HCT116 (cell line): ENCODE measurements at regions not wholly inside any gene's neighbourhood (a gene's known extent, or its start where the extent isn't known, plus 50 kb on each side); places are given as distances from the start of the nearest gene placed in this dataset.
"Not testable (repeated sequence)": the region's sequence is repeated elsewhere in the genome, so short reads cannot be mapped to it uniquely, and the experiment has no call there.

Experiments used
- ATAC-seq: fragments of 200-7000 bp; cut with Tn5 transposase; 2 replicates; pipeline ENCODE4 v1.9.1; 2020; ENCODE audit warnings: mild to moderate bottlenecking, moderate library complexity
- BruUV-seq: library from RNA; stranded (reverse); fragments of 400-500 nt; replicated peaks from 2 replicates; lab custom pipeline; 2021; lab: Mats Ljungman, UMichigan
- CTCF ChIA-PET: fragments of 300-600 bp; sonication (Branson Sonifier 250); formaldehyde crosslinking; loops from one replicate; lab custom pipeline; 2021; ENCODE audit warnings: antibody characterized with exemption; lab: Charles Lee
- POLR2A ChIA-PET: fragments of 300-600, 350-600 bp; sonication (Branson Sonifier 250); formaldehyde crosslinking; loops from one replicate; lab custom pipeline; 2021; ENCODE audit warnings: antibody characterized with exemption; lab: Charles Lee
- RAD21 ChIA-PET, 2 experiments: fragments of 300-600 bp; sonication (Branson Sonifier 250); formaldehyde crosslinking; loops; one replicate each; lab custom pipeline; 2023; ENCODE audit warnings: low total read pairs in 2 of 2; ENCODE audit not compliant: uncharacterized antibody in 2 of 2, unreplicated experiment in 2 of 2, low non-redundant PET in 1 of 2; lab: Charles Lee
- DNase-seq: peaks from one replicate; pipeline ENCODE4 v3.0.0-alpha.2; 2010; ENCODE audit warnings: low read depth, low spot score
- H2AFZ ChIP-seq: fragments of 200-600 bp; shearing (Covaris generic), sonication (generic); 2 replicates; pipeline ENCODE4 v1.6.1; 2017; ENCODE audit warnings: low read depth, mixed run types, mixed read lengths, antibody characterized with exemption, low read length; ENCODE audit not compliant: poor library complexity, severe bottlenecking
- H3K27ac ChIP-seq: 2 replicates; pipeline ENCODE4 v1.5.1; 2012; ENCODE audit warnings: low read depth, low read length
- H3K27me3 ChIP-seq: fragments of 200-600 bp; sonication (generic); 2 replicates; pipeline ENCODE4 v1.6.1; 2016; ENCODE audit warnings: mixed run types, low read length, mixed read lengths; ENCODE audit not compliant: insufficient read depth
- H3K36me3 ChIP-seq, 2 experiments: fragments of 200-500 bp in 1 of 2; fragments of 200-600 bp in 1 of 2; sonication (Bioruptor generic) in 1 of 2; sonication (generic) in 1 of 2; 2 replicates each; pipeline versions ENCODE4 v1.5.1 to v1.6.1; 2014 to 2016; ENCODE audit warnings: low read length in 2 of 2, inconsistent platforms in 1 of 2, mixed read lengths in 1 of 2, mixed run types in 1 of 2; ENCODE audit not compliant: insufficient read depth in 2 of 2, control insufficient read depth in 1 of 2
- H3K4me1 ChIP-seq, 2 experiments: fragments of 200-600 bp in 1 of 2; sonication (generic) in 1 of 2; 2 replicates each; pipeline versions ENCODE4 v1.5.1 to v1.6.1; 2012 to 2017; ENCODE audit warnings: low read length in 2 of 2, inconsistent platforms in 1 of 2, mild to moderate bottlenecking in 1 of 2, mixed read lengths in 1 of 2, mixed run types in 1 of 2, moderate library complexity in 1 of 2; ENCODE audit not compliant: insufficient read depth in 2 of 2, control insufficient read depth in 1 of 2
- H3K4me2 ChIP-seq: fragments of 200-600 bp; sonication (generic); 2 replicates; pipeline ENCODE4 v1.6.1; 2017; ENCODE audit warnings: mixed run types, low read length, mixed read lengths
- H3K4me3 ChIP-seq, 2 experiments: fragments of 200-600 bp in 1 of 2; sonication (generic) in 1 of 2; replicated peaks in 1 of 2; 2 replicates each; pipeline ENCODE4 v1.5.1; 2011 to 2016; ENCODE audit warnings: low read length in 2 of 2, control low read depth in 1 of 2, low read depth in 1 of 2, mild to moderate bottlenecking in 1 of 2, mixed read lengths in 1 of 2, mixed run types in 1 of 2
- H3K79me2 ChIP-seq: fragments of 200-600 bp; sonication (generic); 2 replicates; pipeline ENCODE4 v1.6.1; 2017; ENCODE audit warnings: mild to moderate bottlenecking, mixed run types, low read length, moderate library complexity, mixed read lengths; ENCODE audit not compliant: insufficient read depth
- H3K9ac ChIP-seq: fragments of 200-600 bp; sonication (generic); 2 replicates; pipeline ENCODE4 v1.6.1; 2016; ENCODE audit warnings: low read length, mixed read lengths
- H3K9me2 ChIP-seq: fragments of 200-600 bp; sonication (generic), shearing (Covaris generic); 2 replicates; pipeline ENCODE4 v1.6.1; 2017; ENCODE audit warnings: mixed run types, mild to moderate bottlenecking, moderate library complexity; ENCODE audit not compliant: insufficient read depth
- H3K9me3 ChIP-seq, 2 experiments: fragments of 200-500 bp in 1 of 2; fragments of 200-600 bp in 1 of 2; sonication (Bioruptor generic) in 1 of 2; sonication (generic) in 1 of 2; 2 replicates each; pipeline ENCODE4 v1.6.1; 2014 to 2017; ENCODE audit warnings: low read length in 2 of 2, mixed read lengths in 2 of 2, inconsistent platforms in 1 of 2, low read depth in 1 of 2, mild to moderate bottlenecking in 1 of 2, mixed run types in 1 of 2, moderate library complexity in 1 of 2; ENCODE audit not compliant: control insufficient read depth in 1 of 2, insufficient read depth in 1 of 2
- H4K20me1 ChIP-seq: fragments of 200-600 bp; sonication (generic), shearing (Covaris generic); 2 replicates; pipeline ENCODE4 v1.6.1; 2017; ENCODE audit warnings: mixed run types, mild to moderate bottlenecking, moderate library complexity; ENCODE audit not compliant: insufficient read depth
- intact Hi-C: fragments of 100-400 bp; cut with micrococcal nuclease; formaldehyde crosslinking; loops from 2 replicates; pipeline ENCODE4 v1.10.0; 2022

DNA sequence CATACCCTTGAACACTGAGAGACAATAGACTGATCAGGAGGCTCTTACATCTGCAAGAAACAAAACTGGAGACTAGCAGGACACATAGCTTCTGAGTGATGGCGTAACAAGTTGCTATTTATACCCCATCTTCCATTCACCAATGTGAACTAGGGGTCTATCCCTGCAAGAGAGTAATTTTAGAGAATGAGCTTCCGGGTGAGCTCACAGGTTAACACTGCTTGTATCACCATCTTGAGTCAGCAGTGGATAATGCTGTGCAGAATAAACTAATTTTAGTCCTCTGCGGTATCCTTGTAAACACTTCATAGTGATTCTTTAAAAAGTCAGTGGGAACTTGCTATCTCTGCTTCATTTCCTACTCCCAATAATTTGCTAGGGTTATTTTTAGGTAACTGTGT is 55.0 kb upstream of the CCN1 start:
- H3K9ac ChIP-seq, H3K4me2 ChIP-seq, H3K27ac ChIP-seq, POLR2A ChIA-PET, H3K79me2 ChIP-seq, H3K4me3 ChIP-seq, H3K9me3 ChIP-seq, H3K36me3 ChIP-seq, intact Hi-C loops, BruUV-seq, H3K27me3 ChIP-seq, H4K20me1 ChIP-seq, CTCF ChIA-PET, RAD21 ChIA-PET, H3K9me2 ChIP-seq, ATAC-seq, DNase-seq, H2AFZ ChIP-seq: not testable (repeated sequence)
- peaks cover 2 to 11% of the 10 kb centered on the region in 2 experiments; a peak in 2 of 4 replicates for H3K4me1 ChIP-seq

DNA sequence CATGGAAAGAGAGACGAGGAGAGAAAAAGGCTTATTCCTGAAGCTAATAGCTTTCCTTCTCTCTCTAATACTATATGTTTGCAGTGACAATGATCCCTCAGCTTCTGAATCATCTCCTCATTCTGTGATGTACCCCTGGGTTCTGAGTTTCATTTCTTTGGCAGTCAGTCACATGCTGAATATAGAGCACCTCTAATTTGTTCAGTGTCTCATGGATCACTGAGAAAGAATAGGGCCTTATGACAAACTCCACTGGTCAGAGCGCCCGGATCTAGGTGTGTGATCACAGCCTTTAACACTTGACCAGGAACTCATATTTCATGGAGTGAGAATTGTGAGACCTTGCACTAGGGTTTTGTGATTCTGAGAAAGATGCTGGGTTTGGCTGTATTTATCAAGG is 54.3 kb upstream of the CCN1 start:
- H3K9me3 ChIP-seq, intact Hi-C loops, H3K36me3 ChIP-seq, CTCF ChIA-PET, H3K79me2 ChIP-seq, H3K9me2 ChIP-seq, RAD21 ChIA-PET, BruUV-seq, H3K27ac ChIP-seq, H2AFZ ChIP-seq, H3K4me2 ChIP-seq, H4K20me1 ChIP-seq, H3K9ac ChIP-seq, POLR2A ChIA-PET, H3K4me3 ChIP-seq, ATAC-seq, H3K27me3 ChIP-seq, DNase-seq: not testable (repeated sequence)
- peaks cover 2 to 10% of the 10 kb centered on the region in 2 experiments; a peak in 2 of 4 replicates for H3K4me1 ChIP-seq

DNA sequence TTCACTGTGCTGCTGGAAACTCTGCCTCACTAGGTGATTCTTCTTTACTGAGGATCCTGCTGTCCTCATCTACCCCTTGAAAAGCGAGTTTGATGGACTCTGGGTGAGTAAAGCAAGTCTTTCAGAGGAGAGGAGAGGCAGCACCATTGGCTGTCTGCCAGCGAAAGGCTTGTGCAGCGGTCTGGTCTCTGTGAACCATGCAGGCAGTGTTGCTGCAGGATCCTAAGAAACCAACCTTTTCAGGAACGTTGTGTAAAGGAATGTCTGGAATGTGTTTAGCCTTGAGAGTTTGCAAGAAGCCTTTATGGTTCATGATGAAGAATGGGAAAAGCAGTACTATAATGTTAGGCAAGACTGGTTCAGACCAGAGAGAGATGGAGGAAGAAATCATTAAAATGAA is 53.4 kb upstream of the CCN1 start:
- H3K9me3 ChIP-seq, H3K4me3 ChIP-seq, H3K79me2 ChIP-seq, H3K9ac ChIP-seq, RAD21 ChIA-PET, H3K27ac ChIP-seq, CTCF ChIA-PET, H3K36me3 ChIP-seq, intact Hi-C loops, H3K9me2 ChIP-seq, H3K27me3 ChIP-seq, H3K4me1 ChIP-seq, DNase-seq, POLR2A ChIA-PET, BruUV-seq, H4K20me1 ChIP-seq, H2AFZ ChIP-seq: not testable (repeated sequence)
- ATAC-seq = peak; percentile 74
- peak overlapping the region; percentile 11; the same call in 1 of the 2 replicates for H3K4me2 ChIP-seq
